ENCODE measurements at regions not wholly inside any gene's neighbourhood (a gene's known extent, or its start where the extent isn't known, plus 50 kb on each side); places are given as distances from the start of the nearest gene placed in this dataset.

- Histone ChIP-seq H2BK12ac (ENCODE audit: low read depth, low read length) (no peak overlapping the region), H2BK15ac (ENCODE audit: low read length) (no peak overlapping the region), H3K79me1 (ENCODE audit: low read depth, low read length) (no peaks in the 10 kb centered on the region), H3K56ac (replicated peaks; ENCODE audit: insufficient read length, low read depth, low read length) (no peak overlapping the region), H2AK5ac (ENCODE audit: low read depth, low read length) (no peak overlapping the region), H3K4me1 (replicated peaks in 1 of 4; ENCODE audit: control insufficient read depth in 3 of 4, insufficient read depth in 4 of 4, low read length in 3 of 4) (no peaks in the 10 kb centered on the region), H4K20me1 (replicated peaks in 1 of 2; ENCODE audit: control insufficient read depth in 1 of 2, insufficient read depth in 2 of 2, low read length in 2 of 2) (no peaks in the 10 kb centered on the region), H2BK120ac (replicated peaks; ENCODE audit: low read depth, low read length) (no peak overlapping the region), H2BK5ac (ENCODE audit: low read depth, low read length) (no peak overlapping the region), H3K4ac (replicated peaks; ENCODE audit: insufficient read length, low read depth, low read length) (no peak overlapping the region), H3K4me3 (ENCODE audit: extremely low read depth in 1 of 4, insufficient read depth in 2 of 4, low read depth in 3 of 4, low read length in 4 of 4) (no peak overlapping the region), H4K91ac (replicated peaks; ENCODE audit: insufficient read length, low read length) (no peak overlapping the region), H2BK20ac (ENCODE audit: low read length) (no peak overlapping the region), H3K27ac (ENCODE audit: low read depth, low read length) (no peak overlapping the region), H3K79me2 (ENCODE audit: control insufficient read depth in 1 of 2, insufficient read depth in 2 of 2, low read length in 2 of 2) (no peaks in the 10 kb centered on the region), H3K18ac (ENCODE audit: extremely low read depth, low read length) (no peak overlapping the region), H3K4me2 (ENCODE audit: insufficient read depth in 1 of 2, low read depth in 2 of 2, low read length in 2 of 2) (no peak overlapping the region), H4K8ac (ENCODE audit: extremely low read depth, insufficient read depth, low read length) (no peak overlapping the region), H3K9me3 (ENCODE audit: insufficient read depth in 2 of 2, low read depth in 1 of 2, low read length in 1 of 2) (no peaks in the 10 kb centered on the region), H3K27me3 (replicated peaks in 1 of 4; ENCODE audit: control insufficient read depth in 3 of 4, extremely low read depth in 1 of 4, insufficient read depth in 3 of 4, low read length in 3 of 4) (no peaks in the 10 kb centered on the region), H3K36me3 (ENCODE audit: control insufficient read depth in 2 of 4, insufficient read depth in 4 of 4, low read length in 3 of 4) (no peaks in the 10 kb centered on the region), H4K5ac (ENCODE audit: insufficient read length, low read depth, low read length) (no peak overlapping the region), H2AFZ (ENCODE audit: low read length) (no peak overlapping the region), H3K23ac (ENCODE audit: insufficient read length) (no peak overlapping the region), H3K9ac (replicated peaks in 1 of 4; ENCODE audit: extremely low read depth in 1 of 4, low read depth in 3 of 4, low read length in 3 of 4) (no peak overlapping the region), H3K14ac (ENCODE audit: insufficient read length) (no peak overlapping the region), H3K23me2 (ENCODE audit: low read depth, low read length) (no peaks in the 10 kb centered on the region)
- ChIA-PET CTCF (ENCODE audit: partially characterized antibody) (interaction anchor here (0.7 kb wide), 2 partner anchors 119 to 295 kb away, joined by 3 read pairs; no protein-coding TSS in a partner anchor), POLR2A (ENCODE audit: partially characterized antibody) (no interaction called here)
- DNase-seq (ENCODE audit: low read depth in 1 of 2, low spot score in 2 of 2) (no peak), FAIRE-seq (no peak)
- 92% methylated on average over 2 of the region's 2 CpGs; no CpG with 5 or more reads in 1 of the 2 experiments for WGBS, 2 experiments (ENCODE audit: extremely low coverage in 1 of 2, insufficient coverage in 1 of 2, insufficient read length in 1 of 2, insufficient replicate concordance in 2 of 2, low coverage in 1 of 2, low lambda C conversion rate in 2 of 2, missing lambda C conversion rate in 1 of 2)
- TF ChIP-seq SUZ12 (IDR thresholded peaks at IDR 0.05; ENCODE audit: low read length) (no peak), SAP30 (IDR thresholded peaks at IDR 0.05; ENCODE audit: insufficient read depth, insufficient replicate concordance, low read length) (no peak), CEBPB (IDR thresholded peaks at IDR 0.05; ENCODE audit: low read depth, low read length) (no peak), FOSL1 (IDR thresholded peaks at IDR 0.05; ENCODE audit: insufficient read depth, low read depth, low read length) (no peak), POLR2A (IDR thresholded peaks at IDR 0.05; ENCODE audit: control extremely low read depth in 1 of 2, low read depth in 2 of 2, low read length in 2 of 2) (no peak), JUN (IDR thresholded peaks at IDR 0.05; ENCODE audit: low read depth, low read length) (no peak), KDM5A (IDR thresholded peaks at IDR 0.05; ENCODE audit: low read length) (no peak), SIRT6 (IDR thresholded peaks at IDR 0.05; ENCODE audit: low read length) (no peak), TAF1 (IDR thresholded peaks at IDR 0.05; ENCODE audit: low read depth, low read length) (no peak), RXRA (IDR thresholded peaks at IDR 0.05; ENCODE audit: insufficient read depth, low read depth, low read length) (no peak), RBBP5 (IDR thresholded peaks at IDR 0.05; ENCODE audit: borderline replicate concordance, low read depth, low read length) (no peak), CBX8 (IDR thresholded peaks at IDR 0.05; ENCODE audit: borderline replicate concordance, low read depth, low read length) (no peak), TEAD4 (IDR thresholded peaks at IDR 0.05; ENCODE audit: low read depth, low read length) (no peak), CTBP2 (IDR thresholded peaks at IDR 0.05; ENCODE audit: borderline replicate concordance, insufficient read depth, insufficient read length, low read length) (no peak), KDM1A (IDR thresholded peaks at IDR 0.05; ENCODE audit: borderline replicate concordance, low read length) (no peak), ZNF274 (IDR thresholded peaks at IDR 0.05; ENCODE audit: borderline replicate concordance, extremely low read depth, low read length) (no peak)
Observed at GRCh38 chr3:72516361-72516760, 331.9 kb downstream of the SHQ1 start.

Data from H1 (cell line).